Smooth muscle cell (in vitro differentiated cells): ENCODE measurements at regions not wholly inside any gene's neighbourhood (a gene's known extent, or its start where the extent isn't known, plus 50 kb on each side); places are given as distances from the start of the nearest gene placed in this dataset.

Experiments
- DNase-seq: peaks from one replicate; lab custom pipeline; 2025; ENCODE audit not compliant: unreplicated experiment; lab: John Stamatoyannopoulos, UW
- H2AFZ ChIP-seq: fragments of 200-600 bp; sonication (generic); 2 replicates; pipeline ENCODE4 v1.6.0; 2016; ENCODE audit warnings: antibody characterized with exemption, low read depth, mild to moderate bottlenecking
- H3F3A ChIP-seq: fragments of 200-600 bp; sonication (generic); 2 replicates; pipeline ENCODE4 v1.6.0; 2017; ENCODE audit warnings: antibody characterized with exemption, low read depth
- H3K27ac ChIP-seq: fragments of 200-600 bp; sonication (generic); 2 replicates; pipeline ENCODE4 v1.5.1; 2016; ENCODE audit warnings: low read depth, mild to moderate bottlenecking
- H3K27me3 ChIP-seq: fragments of 200-600 bp; sonication (generic); 2 replicates; pipeline ENCODE4 v1.6.1; 2016; ENCODE audit warnings: low read depth, mild to moderate bottlenecking
- H3K36me3 ChIP-seq: fragments of 200-600 bp; sonication (generic); 2 replicates; pipeline ENCODE4 v1.5.1; 2016; ENCODE audit warnings: low read depth
- H3K4me1 ChIP-seq: fragments of 200-600 bp; sonication (generic); 2 replicates; pipeline ENCODE4 v1.5.1; 2016; ENCODE audit warnings: low read depth
- H3K4me2 ChIP-seq: fragments of 200-600 bp; sonication (generic); 2 replicates; pipeline ENCODE4 v1.6.0; 2016; ENCODE audit warnings: mild to moderate bottlenecking
- H3K4me3 ChIP-seq: fragments of 200-600 bp; sonication (generic); 2 replicates; pipeline ENCODE4 v1.5.1; 2016; ENCODE audit warnings: mild to moderate bottlenecking
- H3K79me2 ChIP-seq: fragments of 200-600 bp; sonication (generic); 2 replicates; pipeline ENCODE4 v1.6.0; 2016; ENCODE audit warnings: low read depth, mild to moderate bottlenecking
- H3K9ac ChIP-seq: fragments of 200-600 bp; sonication (generic); 2 replicates; pipeline ENCODE4 v1.6.0; 2016; ENCODE audit warnings: low read depth
- H3K9me3 ChIP-seq: fragments of 200-600 bp; sonication (generic); replicated peaks from 2 replicates; pipeline ENCODE4 v1.5.1; 2016; ENCODE audit warnings: low read depth
- H4K20me1 ChIP-seq: fragments of 200-600 bp; sonication (generic); 2 replicates; pipeline ENCODE4 v1.6.0; 2016; ENCODE audit warnings: low read depth
- WGBS: methylation state at CpG from one replicate; pipeline ENCODE4 v1.1.7; 2016; ENCODE audit warnings: low lambda C conversion rate; 5-methylcytosine and 5-hydroxymethylcytosine counted together
- TF ChIP-seq, protein P1 (sequence below): fragments of 200-600 bp; sonication (generic); IDR thresholded peaks from 2 replicates; pipeline ENCODE4 v1.5.1; 2017; ENCODE audit warnings: borderline replicate concordance, mild to moderate bottlenecking, antibody characterized with exemption; ENCODE audit not compliant: insufficient read depth, poor library complexity, severe bottlenecking

- Histone ChIP-seq H3K79me2 (no peaks in the 10 kb centered on the region), H3K4me3 (no peak overlapping the region), H2AFZ (no peak overlapping the region), H3K27me3 (no peaks in the 10 kb centered on the region), H3K9me3 (no peaks in the 10 kb centered on the region), H3K9ac (no peak overlapping the region), H4K20me1 (no peaks in the 10 kb centered on the region), H3F3A (no peaks in the 10 kb centered on the region), H3K27ac (no peak overlapping the region), H3K36me3 (no peaks in the 10 kb centered on the region), H3K4me1 (no peaks in the 10 kb centered on the region), H3K4me2 (no peak overlapping the region)
- 82% methylated on average over 4 of the region's 4 CpGs for WGBS
- DNase-seq, result no peak
- TF ChIP-seq, protein P1, sequence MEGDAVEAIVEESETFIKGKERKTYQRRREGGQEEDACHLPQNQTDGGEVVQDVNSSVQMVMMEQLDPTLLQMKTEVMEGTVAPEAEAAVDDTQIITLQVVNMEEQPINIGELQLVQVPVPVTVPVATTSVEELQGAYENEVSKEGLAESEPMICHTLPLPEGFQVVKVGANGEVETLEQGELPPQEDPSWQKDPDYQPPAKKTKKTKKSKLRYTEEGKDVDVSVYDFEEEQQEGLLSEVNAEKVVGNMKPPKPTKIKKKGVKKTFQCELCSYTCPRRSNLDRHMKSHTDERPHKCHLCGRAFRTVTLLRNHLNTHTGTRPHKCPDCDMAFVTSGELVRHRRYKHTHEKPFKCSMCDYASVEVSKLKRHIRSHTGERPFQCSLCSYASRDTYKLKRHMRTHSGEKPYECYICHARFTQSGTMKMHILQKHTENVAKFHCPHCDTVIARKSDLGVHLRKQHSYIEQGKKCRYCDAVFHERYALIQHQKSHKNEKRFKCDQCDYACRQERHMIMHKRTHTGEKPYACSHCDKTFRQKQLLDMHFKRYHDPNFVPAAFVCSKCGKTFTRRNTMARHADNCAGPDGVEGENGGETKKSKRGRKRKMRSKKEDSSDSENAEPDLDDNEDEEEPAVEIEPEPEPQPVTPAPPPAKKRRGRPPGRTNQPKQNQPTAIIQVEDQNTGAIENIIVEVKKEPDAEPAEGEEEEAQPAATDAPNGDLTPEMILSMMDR, result no peak
These were observed 194.2 kb upstream of the ASIC2 start for GRCh38 chr17:33487187-33487879.

DNA sequence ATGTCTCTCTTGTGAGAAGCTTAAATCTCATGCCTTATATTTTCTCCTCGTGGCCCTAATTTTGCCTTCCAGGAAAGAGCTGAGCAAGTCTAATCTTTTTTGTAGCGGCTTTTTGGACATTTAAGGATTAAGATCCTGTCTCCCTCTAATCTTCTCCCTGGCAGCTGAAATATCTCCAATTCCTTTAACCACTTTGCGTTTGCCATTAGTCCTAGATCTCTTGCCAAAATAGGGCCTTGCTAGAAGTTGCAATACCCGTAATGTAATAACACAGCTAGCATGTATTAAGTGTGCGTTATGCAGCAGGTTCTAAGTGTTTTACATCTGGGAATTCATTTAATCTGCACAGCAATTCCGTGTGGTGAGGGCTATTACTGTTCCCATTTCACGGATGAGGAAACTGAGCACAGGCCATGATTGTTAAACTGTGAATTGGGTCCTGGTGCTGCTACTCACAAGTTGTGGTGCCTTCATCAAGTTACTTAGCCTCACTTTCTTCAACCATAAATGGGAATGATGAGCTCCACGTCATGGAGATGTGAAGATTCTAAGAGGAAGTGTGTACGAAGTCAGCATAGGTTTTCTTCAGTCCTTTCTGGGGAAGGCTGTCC is 198.9 kb upstream of the ASIC2 start:
- no peak overlapping the region for H2AFZ ChIP-seq
- H4K20me1 ChIP-seq, result no peaks in the 10 kb centered on the region
- no peak overlapping the region for H3K9ac ChIP-seq
- no peak overlapping the region for H3K4me3 ChIP-seq
- no peaks in the 10 kb centered on the region for H3K9me3 ChIP-seq
- H3K36me3 ChIP-seq, result no peaks in the 10 kb centered on the region
- no peak overlapping the region for H3K27ac ChIP-seq
- no peaks in the 10 kb centered on the region for H3K79me2 ChIP-seq
- WGBS, result 61% methylated on average over 9 of the region's 9 CpGs
- TF ChIP-seq, protein P1, result no peak
- no peak overlapping the region for H3K4me2 ChIP-seq
- DNase-seq, result no peak
- H3K4me1 ChIP-seq, result no peaks in the 10 kb centered on the region
- H3K27me3 ChIP-seq, result no peaks in the 10 kb centered on the region
- H3F3A ChIP-seq, result no peaks in the 10 kb centered on the region

- H2AFZ ChIP-seq, result no peak overlapping the region
- H3K9ac ChIP-seq, result no peak overlapping the region
- 29% methylated on average over 3 of the region's 3 CpGs for WGBS
- H3K79me2 ChIP-seq, result no peaks in the 10 kb centered on the region
- no peaks in the 10 kb centered on the region for H3F3A ChIP-seq
- no peak overlapping the region for H3K4me2 ChIP-seq
- DNase-seq, result no peak
- TF ChIP-seq, protein P1, result no peak
- peak overlapping the region; percentile 3 for H3K27ac ChIP-seq
- H3K4me3 ChIP-seq, result no peak overlapping the region
- H4K20me1 ChIP-seq, result no peaks in the 10 kb centered on the region
- no peaks in the 10 kb centered on the region for H3K4me1 ChIP-seq
- no peaks in the 10 kb centered on the region for H3K36me3 ChIP-seq
- H3K27me3 ChIP-seq, result no peaks in the 10 kb centered on the region
- no peaks in the 10 kb centered on the region for H3K9me3 ChIP-seq
These were observed 199.7 kb upstream of the ASIC2 start for GRCh38 chr17:33492731-33493265.
